WTC11 (cell line): ENCODE measurements at regions not wholly inside any gene's neighbourhood (a gene's known extent, or its start where the extent isn't known, plus 50 kb on each side); places are given as distances from the start of the nearest gene placed in this dataset.

Source experiments
- ATAC-seq: fragments of 200-7000 bp; cut with Tn5 transposase; 2 replicates; pipeline ENCODE4 v1.10.0; 2021; ENCODE audit warnings: mild to moderate bottlenecking, moderate library complexity
- CTCF ChIA-PET: fragments of 300-600 bp; sonication (Branson Sonifier 250); formaldehyde crosslinking; loops from one replicate; lab custom pipeline; 2021; ENCODE audit warnings: antibody characterized with exemption; lab: Charles Lee
- POLR2A ChIA-PET: fragments of 350-600 bp; sonication (Branson Sonifier 250); formaldehyde crosslinking; loops from one replicate; lab custom pipeline; 2021; ENCODE audit warnings: antibody characterized with exemption; lab: Charles Lee
- DNase-seq: peaks from one replicate; pipeline ENCODE4 v3.0.0; 2021; ENCODE audit warnings: low spot score
- H3K27ac Mint-ChIP-seq: 2 replicates; pipeline ENCODE4 v1.8.0; 2021; ENCODE audit warnings: mixed read lengths
- H3K27me3 Mint-ChIP-seq: 2 replicates; pipeline ENCODE4 v1.8.0; 2021; ENCODE audit warnings: low read depth, mild to moderate bottlenecking, moderate library complexity, mixed read lengths
- H3K36me3 Mint-ChIP-seq: 2 replicates; pipeline ENCODE4 v1.8.0; 2021; ENCODE audit warnings: mixed read lengths
- H3K4me1 Mint-ChIP-seq: 2 replicates; pipeline ENCODE4 v1.8.0; 2022; ENCODE audit warnings: mixed read lengths
- H3K4me3 Mint-ChIP-seq: 2 replicates; pipeline ENCODE4 v1.8.0; 2021; ENCODE audit warnings: mild to moderate bottlenecking, moderate library complexity, mixed read lengths
- H3K9me3 Mint-ChIP-seq: 2 replicates; pipeline ENCODE4 v1.8.0; 2021; ENCODE audit warnings: mixed read lengths
- ARID4B ChIP-seq: sonication (generic); formaldehyde crosslinking; IDR thresholded peaks from 2 replicates; pipeline ENCODE4 v1.8.0; 2023; ENCODE audit warnings: missing genetic modification reagents, mild to moderate bottlenecking, borderline replicate concordance
- ATF1 ChIP-seq: sonication (generic); formaldehyde crosslinking; IDR thresholded peaks from 2 replicates; pipeline ENCODE4 v1.8.1; 2023; ENCODE audit warnings: mild to moderate bottlenecking, moderate library complexity, missing genetic modification reagents
- CTCF ChIP-seq: fragments of 200-600 bp; IDR thresholded peaks from 2 replicates; pipeline ENCODE4 v1.8.0; 2022; ENCODE audit warnings: antibody characterized with exemption
- E2F1 ChIP-seq: sonication (generic); formaldehyde crosslinking; IDR thresholded peaks from 2 replicates; pipeline ENCODE4 v1.8.0; 2022; ENCODE audit warnings: mild to moderate bottlenecking, missing genetic modification reagents
- FOXJ3 ChIP-seq: sonication (generic); formaldehyde crosslinking; IDR thresholded peaks from 2 replicates; pipeline ENCODE4 v1.9.0; 2021; ENCODE audit warnings: missing genetic modification reagents, mild to moderate bottlenecking, borderline replicate concordance
- FOXP1 ChIP-seq: sonication (generic); formaldehyde crosslinking; IDR thresholded peaks from 2 replicates; pipeline ENCODE4 v1.8.0; 2022; ENCODE audit warnings: missing genetic modification reagents, mild to moderate bottlenecking, moderate library complexity, borderline replicate concordance
- GRHL2 ChIP-seq: fragments of 250-450 bp; sonication (Bioruptor Pico); IDR thresholded peaks from 2 replicates; pipeline ENCODE4 v1.8.0; 2022; ENCODE audit warnings: mild to moderate bottlenecking, moderate library complexity; ENCODE audit not compliant: insufficient replicate concordance, severe bottlenecking
- HMGA2 ChIP-seq: fragments of 250-450 bp; sonication (Bioruptor Pico); IDR thresholded peaks from 2 replicates; pipeline ENCODE4 v1.4.0; 2021; ENCODE audit warnings: mild to moderate bottlenecking, moderate library complexity
- HMGXB4 ChIP-seq: sonication (generic); formaldehyde crosslinking; IDR thresholded peaks from 2 replicates; pipeline ENCODE4 v1.8.1; 2023; ENCODE audit warnings: mild to moderate bottlenecking, moderate library complexity, missing genetic modification reagents
- KAT7 ChIP-seq: sonication (generic); formaldehyde crosslinking; IDR thresholded peaks from 2 replicates; pipeline ENCODE4 v1.8.1; 2023; ENCODE audit warnings: missing genetic modification reagents, mild to moderate bottlenecking, borderline replicate concordance
- NR3C1 ChIP-seq: sonication (generic); formaldehyde crosslinking; conservative IDR thresholded peaks from 2 replicates; pipeline ENCODE4 v1.8.1; 2023; ENCODE audit warnings: low read depth, mild to moderate bottlenecking, missing genetic modification reagents
- PRDM15 ChIP-seq: sonication (generic); formaldehyde crosslinking; IDR thresholded peaks from 2 replicates; pipeline ENCODE4 v1.8.0; 2022; ENCODE audit warnings: missing genetic modification reagents
- TCF7 ChIP-seq: sonication (generic); formaldehyde crosslinking; IDR thresholded peaks from 2 replicates; pipeline ENCODE4 v1.8.0; 2022; ENCODE audit warnings: mild to moderate bottlenecking, low read depth, missing genetic modification reagents, moderate library complexity
- ZNF532 ChIP-seq: fragments of 250-450 bp; sonication (Bioruptor Pico); IDR thresholded peaks from 2 replicates; pipeline ENCODE4 v1.9.0; 2021; ENCODE audit warnings: mild to moderate bottlenecking, borderline replicate concordance
- ZSCAN18 ChIP-seq: fragments of 250-450 bp; sonication (Bioruptor Pico); IDR thresholded peaks from 2 replicates; pipeline ENCODE4 v2.1.2; 2022; ENCODE audit warnings: mild to moderate bottlenecking, moderate library complexity

- DNase-seq = no peak
- peaks cover 3% of the 10 kb centered on the region for H3K36me3 Mint-ChIP-seq
- peaks cover 24% of the 10 kb centered on the region for H3K9me3 Mint-ChIP-seq
- no peak overlapping the region for H3K27ac Mint-ChIP-seq
- CTCF ChIA-PET = interaction anchor here (2.0 kb wide), 1 partner anchor 318 kb away, joined by 5 read pairs; no protein-coding TSS in a partner anchor
- no peak for ATAC-seq
- POLR2A ChIA-PET = no interaction called here
- no peak overlapping the region for H3K4me3 Mint-ChIP-seq
- peaks cover 23% of the 10 kb centered on the region for H3K27me3 Mint-ChIP-seq
- no peaks in the 10 kb centered on the region for H3K4me1 Mint-ChIP-seq
- TF ChIP-seq ZNF532 (CRISPR knock-in tag) (no peak), ZSCAN18 (CRISPR knock-in tag) (no peak), PRDM15 (CRISPR knock-in tag) (no peak), HMGA2 (CRISPR knock-in tag) (no peak), NR3C1 (CRISPR knock-in tag) (no peak), FOXP1 (no peak), GRHL2 (CRISPR knock-in tag) (no peak), KAT7 (CRISPR knock-in tag) (no peak)
These were observed 497.0 kb downstream of the CDH26 start for GRCh38 chr20:60455272-60455671.

GRCh38 chr20:60459212-60459611 lies 501.0 kb downstream of the CDH26 start:
- ChIA-PET POLR2A (no interaction called here), CTCF (no interaction called here)
- H3K36me3 Mint-ChIP-seq = peaks cover 4% of the 10 kb centered on the region; the same call in 1 of the 2 replicates
- no peak overlapping the region for H3K27ac Mint-ChIP-seq
- H3K27me3 Mint-ChIP-seq = peaks cover 43% of the 10 kb centered on the region
- DNase-seq (no peak), ATAC-seq (no peak)
- no peak overlapping the region for H3K4me3 Mint-ChIP-seq
- peaks cover 45% of the 10 kb centered on the region for H3K9me3 Mint-ChIP-seq
- no peaks in the 10 kb centered on the region for H3K4me1 Mint-ChIP-seq
- no peak for TF ChIP-seq TCF7
- TF ChIP-seq FOXJ3 (CRISPR knock-in tag) = no peak
- no peak for TF ChIP-seq HMGXB4 (CRISPR knock-in tag)
- TF ChIP-seq ATF1 (CRISPR knock-in tag) = no peak
- TF ChIP-seq ARID4B (CRISPR knock-in tag) = no peak
- TF ChIP-seq CTCF = no peak
- no peak for TF ChIP-seq E2F1 (CRISPR knock-in tag)
- no peak for TF ChIP-seq KAT7 (CRISPR knock-in tag)
